IMR-90 (cell line): ENCODE measurements at regions not wholly inside any gene's neighbourhood (a gene's known extent, or its start where the extent isn't known, plus 50 kb on each side); places are given as distances from the start of the nearest gene placed in this dataset.

ENCODE experiments used
- ATAC-seq: fragments of 200-7000 bp; cut with Tn5 transposase; 2 replicates; pipeline ENCODE4 v1.9.1; 2020; ENCODE audit warnings: low read depth, mild to moderate bottlenecking, moderate library complexity
- BruUV-seq: library from RNA; stranded (reverse); fragments of 400-500 nt; replicated peaks from 2 replicates; lab custom pipeline; 2021; lab: Mats Ljungman, UMichigan
- CTCF ChIA-PET: fragments of 300-600 bp; formaldehyde crosslinking; extraction: SDS; loops from one replicate; lab custom pipeline; 2021; ENCODE audit warnings: antibody characterized with exemption; lab: Yijun Ruan, JAX
- POLR2A ChIA-PET: fragments of 300-600 bp; sonication (Branson Sonifier 250); formaldehyde crosslinking; loops from one replicate; lab custom pipeline; 2022; ENCODE audit warnings: antibody characterized with exemption; ENCODE audit not compliant: unreplicated experiment; lab: Charles Lee
- DNase-seq: peaks from one replicate; pipeline ENCODE4 v3.0.0; 2013
- H2AFZ ChIP-seq: replicated peaks from 2 replicates; pipeline ENCODE3; 2013; ENCODE audit warnings: low read length, mild to moderate bottlenecking; ENCODE audit not compliant: poor library complexity
- H2AK5ac ChIP-seq: 2 replicates; pipeline ENCODE4 v1.6.1; 2013; ENCODE audit warnings: low read depth, low read length, inconsistent platforms
- H2AK9ac ChIP-seq: replicated peaks from 2 replicates; pipeline ENCODE3; 2013; ENCODE audit warnings: mild to moderate bottlenecking, low read depth, low read length, moderate library complexity; ENCODE audit not compliant: poor library complexity
- H2BK120ac ChIP-seq: 2 replicates; pipeline ENCODE4 v1.6.1; 2013; ENCODE audit warnings: low read depth, low read length, inconsistent platforms
- H2BK15ac ChIP-seq: 3 replicates; pipeline ENCODE4 v1.6.1; 2013; ENCODE audit warnings: low read depth, low read length, inconsistent platforms
- H2BK20ac ChIP-seq: 2 replicates; pipeline ENCODE4 v1.6.1; 2013; ENCODE audit warnings: low read depth, mild to moderate bottlenecking, inconsistent platforms, low read length, moderate library complexity
- H2BK5ac ChIP-seq: 2 replicates; pipeline ENCODE4 v1.6.1; 2013; ENCODE audit warnings: mild to moderate bottlenecking, low read depth, low read length, inconsistent platforms; ENCODE audit not compliant: poor library complexity, severe bottlenecking
- H3K14ac ChIP-seq: replicated peaks from 2 replicates; pipeline ENCODE4 v1.6.1; 2013; ENCODE audit warnings: low read depth, low read length, inconsistent platforms
- H3K18ac ChIP-seq: 2 replicates; pipeline ENCODE4 v1.6.1; 2013; ENCODE audit warnings: low read depth, low read length, control low read depth
- H3K23ac ChIP-seq: 2 replicates; pipeline ENCODE4 v1.6.1; 2013; ENCODE audit warnings: low read depth, low read length, inconsistent platforms
- H3K27ac ChIP-seq: 2 replicates; pipeline ENCODE4 v1.5.1; 2013; ENCODE audit warnings: mild to moderate bottlenecking, control low read depth, low read length; ENCODE audit not compliant: insufficient read depth
- H3K27me3 ChIP-seq: 2 replicates; pipeline ENCODE4 v1.6.1; 2013; ENCODE audit warnings: low read length; ENCODE audit not compliant: control insufficient read depth, insufficient read depth
- H3K36me3 ChIP-seq: 2 replicates; pipeline ENCODE4 v1.6.1; 2013; ENCODE audit warnings: low read length, mixed read lengths; ENCODE audit not compliant: control insufficient read depth, insufficient read depth
- H3K4ac ChIP-seq: 2 replicates; pipeline ENCODE4 v1.6.1; 2013; ENCODE audit warnings: low read depth, low read length, inconsistent platforms
- H3K4me1 ChIP-seq: 2 replicates; pipeline ENCODE4 v1.6.1; 2013; ENCODE audit warnings: low read length, mixed read lengths; ENCODE audit not compliant: control insufficient read depth, insufficient read depth
- H3K4me2 ChIP-seq: 2 replicates; pipeline ENCODE4 v1.6.1; 2013; ENCODE audit warnings: low read depth, mild to moderate bottlenecking, control low read depth, low read length, moderate library complexity
- H3K4me3 ChIP-seq: 2 replicates; pipeline ENCODE4 v1.5.1; 2013; ENCODE audit warnings: low read depth, mild to moderate bottlenecking, control low read depth, low read length, moderate library complexity; ENCODE audit not compliant: insufficient read depth
- H3K56ac ChIP-seq: 2 replicates; pipeline ENCODE4 v1.6.1; 2013; ENCODE audit warnings: low read length, inconsistent platforms; ENCODE audit not compliant: insufficient read depth; ENCODE audit errors: extremely low read depth
- H3K79me1 ChIP-seq, 2 experiments: 2 replicates each; pipeline ENCODE4 v1.6.1; 2013; ENCODE audit warnings: low read length in 2 of 2, inconsistent platforms in 1 of 2, low read depth in 1 of 2
- H3K9ac ChIP-seq: 2 replicates; pipeline ENCODE4 v1.6.1; 2013; ENCODE audit warnings: low read depth, low read length, control low read depth
- H3K9me1 ChIP-seq: 2 replicates; pipeline ENCODE4 v1.6.1; 2013; ENCODE audit warnings: low read length, inconsistent platforms; ENCODE audit not compliant: insufficient read depth
- H3K9me3 ChIP-seq: 2 replicates; pipeline ENCODE4 v1.6.1; 2013; ENCODE audit warnings: low read length; ENCODE audit not compliant: control insufficient read depth, insufficient read depth
- H4K20me1 ChIP-seq: 2 replicates; pipeline ENCODE4 v1.6.1; 2013; ENCODE audit warnings: low read length, inconsistent platforms; ENCODE audit not compliant: insufficient read depth
- H4K5ac ChIP-seq: 2 replicates; pipeline ENCODE4 v1.6.1; 2013; ENCODE audit warnings: mild to moderate bottlenecking, low read depth, low read length, control low read depth
- H4K8ac ChIP-seq, 2 experiments: 2 replicates each; pipeline ENCODE4 v1.6.1; 2013; ENCODE audit warnings: low read depth in 2 of 2, low read length in 2 of 2, control low read depth in 1 of 2, inconsistent platforms in 1 of 2
- H4K91ac ChIP-seq: 2 replicates; pipeline ENCODE4 v1.6.1; 2013; ENCODE audit warnings: low read depth, low read length, inconsistent platforms; ENCODE audit not compliant: insufficient read depth
- CHD1 ChIP-seq: IDR thresholded peaks from 2 replicates; pipeline ENCODE4 v1.6.1; 2012; ENCODE audit warnings: low read depth, low read length, improper control_type of control experiment
- FOS ChIP-seq: fragments of 150-350 bp; IDR thresholded peaks from 2 replicates; pipeline ENCODE4 v1.6.1; 2016; ENCODE audit warnings: low read depth, low read length
- MAFK ChIP-seq: IDR thresholded peaks from 2 replicates; pipeline ENCODE4 v1.6.1; 2012; ENCODE audit warnings: low read depth, low read length, improper control_type of control experiment
- MAZ ChIP-seq: IDR thresholded peaks from 2 replicates; pipeline ENCODE4 v1.6.1; 2012; ENCODE audit warnings: low read depth, mild to moderate bottlenecking, low read length, improper control_type of control experiment, moderate library complexity, borderline replicate concordance
- MXI1 ChIP-seq: IDR thresholded peaks from 2 replicates; pipeline ENCODE4 v1.6.1; 2012; ENCODE audit warnings: low read depth, mild to moderate bottlenecking, low read length, moderate library complexity, borderline replicate concordance
- RAD21 ChIP-seq: IDR thresholded peaks from 2 replicates; pipeline ENCODE4 v1.6.1; 2012; ENCODE audit warnings: low read length, improper control_type of control experiment
- RFX5 ChIP-seq: IDR thresholded peaks from 2 replicates; pipeline ENCODE4 v1.8.0; 2012; ENCODE audit warnings: low read depth, mild to moderate bottlenecking, low read length, moderate library complexity
- WGBS, 2 experiments: methylation state at CpG; one replicate each; pipeline versions ENCODE4 v1.1.5 to v1.1.7; 2013; ENCODE audit warnings: missing lambda C conversion rate in 2 of 2; ENCODE audit not compliant: insufficient read length in 1 of 2; ENCODE audit errors: extremely low coverage in 2 of 2; 5-methylcytosine and 5-hydroxymethylcytosine counted together
- dilution Hi-C: fragments of 300-500 bp; cut with HindIII; formaldehyde crosslinking; loops from one replicate; pipeline ENCODE4 v1.14.3; 2018; ENCODE audit warnings: low sequenced_read_pairs; ENCODE audit not compliant: unreplicated experiment
- in situ Hi-C: fragments of 300-500 bp; cut with MboI; formaldehyde crosslinking; loops from 3 replicates; pipeline ENCODE4 v1.14.3; 2019; ENCODE audit warnings: low sequenced_read_pairs, inconsistent platforms, mixed read lengths
- intact Hi-C: fragments of 100-400 bp; cut with micrococcal nuclease; formaldehyde crosslinking; loops from 2 replicates; pipeline ENCODE4 v1.10.0; 2022
- TF ChIP-seq, protein P1 (sequence below): conservative IDR thresholded peaks from 2 replicates; pipeline ENCODE4 v1.5.1; 2012; ENCODE audit warnings: mild to moderate bottlenecking, low read depth, low read length, improper control_type of control experiment
- TF ChIP-seq, protein P2 (sequence below): fragments of 150-350 bp; IDR thresholded peaks from 2 replicates; pipeline ENCODE4 v1.6.1; 2016; ENCODE audit warnings: low read depth, mild to moderate bottlenecking, low read length, moderate library complexity, borderline replicate concordance

DNA sequence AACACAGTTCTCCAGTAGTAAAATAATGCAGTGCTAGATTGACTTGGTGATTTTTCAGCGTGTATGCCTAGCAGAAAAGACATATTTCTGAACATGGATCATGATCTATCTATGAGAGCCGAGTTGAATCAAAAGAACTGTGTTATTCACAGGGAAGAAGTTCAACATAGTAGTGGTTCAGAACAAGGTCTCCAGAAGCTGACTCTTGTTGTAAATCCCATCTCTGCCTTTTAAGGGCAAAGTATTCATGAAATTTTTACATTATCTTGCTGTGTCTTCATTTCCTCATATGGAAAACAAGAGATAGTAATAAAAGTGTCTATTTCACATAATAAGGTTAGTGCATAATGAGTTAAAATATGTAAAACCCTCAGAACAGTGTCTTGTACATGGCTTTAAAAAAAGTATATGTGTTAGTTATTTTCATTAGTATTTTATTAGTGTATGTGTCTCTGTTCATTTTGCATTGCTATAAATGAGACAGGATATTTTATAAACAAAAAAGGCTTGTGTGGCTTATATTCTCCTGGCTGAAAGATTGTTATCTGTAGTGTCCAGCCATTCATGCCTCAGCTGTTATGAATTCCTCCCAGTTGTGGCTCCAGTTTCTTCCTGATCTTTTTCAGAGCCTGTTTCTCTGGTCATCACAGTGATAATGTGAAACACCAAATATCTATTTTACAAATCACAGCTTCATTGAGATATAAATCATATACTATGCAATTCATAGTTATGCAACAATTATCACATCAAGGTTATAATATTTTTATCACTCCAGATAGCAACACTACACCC lies 1351.2 kb downstream of the STIM2 start (continued):
- no peak for TF ChIP-seq FOS

DNA sequence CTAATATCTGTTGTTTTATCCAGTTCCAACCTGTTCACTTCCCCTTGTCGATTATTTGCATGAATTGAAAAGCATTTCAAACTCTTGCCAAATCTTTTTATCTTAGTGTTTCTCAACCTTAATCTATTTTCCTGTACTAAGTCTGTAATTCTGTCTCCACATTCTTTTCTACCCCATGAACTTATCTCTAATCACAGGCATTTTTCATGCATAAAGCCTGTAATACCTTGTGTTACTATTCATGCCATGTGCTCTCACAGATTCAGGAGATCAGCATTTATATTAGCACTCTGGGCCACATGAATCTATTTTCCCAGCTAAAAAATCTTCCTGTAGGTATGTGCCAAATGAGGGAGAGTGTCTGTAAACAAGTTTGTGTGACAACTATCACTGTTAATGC lies 1360.9 kb downstream of the STIM2 start:
- no TSS peak for BruUV-seq
- H2BK15ac ChIP-seq = no peak overlapping the region
- ATAC-seq = no peak
- no peak overlapping the region for H2BK120ac ChIP-seq
- H4K91ac ChIP-seq = no peak overlapping the region
- no peak overlapping the region for H4K8ac ChIP-seq
- no peak overlapping the region for H3K4me2 ChIP-seq
- no peaks in the 10 kb centered on the region for H3K36me3 ChIP-seq
- H3K4ac ChIP-seq = no peak overlapping the region
- no peak overlapping the region for H2AFZ ChIP-seq
- no peaks in the 10 kb centered on the region for H3K79me1 ChIP-seq
- no peak overlapping the region for H3K4me3 ChIP-seq
- no peaks in the 10 kb centered on the region for H4K20me1 ChIP-seq
- no peak overlapping the region for H3K14ac ChIP-seq
- no peaks in the 10 kb centered on the region for H3K27me3 ChIP-seq
- TF ChIP-seq MAZ (no peak), CHD1 (no peak), MXI1 (no peak), MAFK (no peak), RAD21 (no peak), RFX5 (no peak)
- TF ChIP-seq, protein P1, sequence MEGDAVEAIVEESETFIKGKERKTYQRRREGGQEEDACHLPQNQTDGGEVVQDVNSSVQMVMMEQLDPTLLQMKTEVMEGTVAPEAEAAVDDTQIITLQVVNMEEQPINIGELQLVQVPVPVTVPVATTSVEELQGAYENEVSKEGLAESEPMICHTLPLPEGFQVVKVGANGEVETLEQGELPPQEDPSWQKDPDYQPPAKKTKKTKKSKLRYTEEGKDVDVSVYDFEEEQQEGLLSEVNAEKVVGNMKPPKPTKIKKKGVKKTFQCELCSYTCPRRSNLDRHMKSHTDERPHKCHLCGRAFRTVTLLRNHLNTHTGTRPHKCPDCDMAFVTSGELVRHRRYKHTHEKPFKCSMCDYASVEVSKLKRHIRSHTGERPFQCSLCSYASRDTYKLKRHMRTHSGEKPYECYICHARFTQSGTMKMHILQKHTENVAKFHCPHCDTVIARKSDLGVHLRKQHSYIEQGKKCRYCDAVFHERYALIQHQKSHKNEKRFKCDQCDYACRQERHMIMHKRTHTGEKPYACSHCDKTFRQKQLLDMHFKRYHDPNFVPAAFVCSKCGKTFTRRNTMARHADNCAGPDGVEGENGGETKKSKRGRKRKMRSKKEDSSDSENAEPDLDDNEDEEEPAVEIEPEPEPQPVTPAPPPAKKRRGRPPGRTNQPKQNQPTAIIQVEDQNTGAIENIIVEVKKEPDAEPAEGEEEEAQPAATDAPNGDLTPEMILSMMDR = no peak
- TF ChIP-seq, protein P2, sequence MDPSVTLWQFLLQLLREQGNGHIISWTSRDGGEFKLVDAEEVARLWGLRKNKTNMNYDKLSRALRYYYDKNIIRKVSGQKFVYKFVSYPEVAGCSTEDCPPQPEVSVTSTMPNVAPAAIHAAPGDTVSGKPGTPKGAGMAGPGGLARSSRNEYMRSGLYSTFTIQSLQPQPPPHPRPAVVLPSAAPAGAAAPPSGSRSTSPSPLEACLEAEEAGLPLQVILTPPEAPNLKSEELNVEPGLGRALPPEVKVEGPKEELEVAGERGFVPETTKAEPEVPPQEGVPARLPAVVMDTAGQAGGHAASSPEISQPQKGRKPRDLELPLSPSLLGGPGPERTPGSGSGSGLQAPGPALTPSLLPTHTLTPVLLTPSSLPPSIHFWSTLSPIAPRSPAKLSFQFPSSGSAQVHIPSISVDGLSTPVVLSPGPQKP = no peak
- ChIA-PET POLR2A (no interaction called here), CTCF (no interaction called here)
- H3K9ac ChIP-seq = no peak overlapping the region
- H2BK5ac ChIP-seq = no peak overlapping the region
- no peak overlapping the region for H2BK20ac ChIP-seq
- no peak overlapping the region for H3K18ac ChIP-seq
- no peak overlapping the region for H2AK9ac ChIP-seq
- no peak overlapping the region for H3K27ac ChIP-seq
- H3K23ac ChIP-seq = no peak overlapping the region
- H3K56ac ChIP-seq = no peak overlapping the region
- DNase-seq = no peak
- H3K4me1 ChIP-seq = no peaks in the 10 kb centered on the region
- intact Hi-C loops = no loop called here
- H2AK5ac ChIP-seq = no peak overlapping the region
- in situ Hi-C loops = no loop called here
- no peaks in the 10 kb centered on the region for H3K9me1 ChIP-seq
- WGBS, 2 experiments = 80% methylated on average over 1 of the region's 1 CpG; no CpG with 5 or more reads in 1 of the 2 experiments
- dilution Hi-C loops = no loop called here
- no peaks in the 10 kb centered on the region for H3K9me3 ChIP-seq
- no peak overlapping the region for H4K5ac ChIP-seq
